KMS-11 (cell line): ENCODE measurements at regions not wholly inside any gene's neighbourhood (a gene's known extent, or its start where the extent isn't known, plus 50 kb on each side); places are given as distances from the start of the nearest gene placed in this dataset.

ENCODE experiments used
- H2AFZ ChIP-seq: fragments of 200-600 bp; sonication (generic); 2 replicates; pipeline ENCODE4 v1.6.1; 2016; ENCODE audit warnings: antibody characterized with exemption, mixed run types, low read depth
- H3K27ac ChIP-seq: fragments of 200-600 bp; sonication (generic); 2 replicates; pipeline ENCODE4 v1.6.1; 2016; ENCODE audit warnings: mild to moderate bottlenecking, mixed run types
- H3K27me3 ChIP-seq: fragments of 200-600 bp; sonication (generic); 2 replicates; pipeline ENCODE4 v1.6.1; 2017; ENCODE audit warnings: mild to moderate bottlenecking, low read depth, mixed run types, moderate library complexity; ENCODE audit not compliant: insufficient read depth
- H3K36me3 ChIP-seq: fragments of 200-600 bp; sonication (generic); 2 replicates; pipeline ENCODE4 v1.6.1; 2017; ENCODE audit warnings: mild to moderate bottlenecking, mixed run types; ENCODE audit not compliant: insufficient read depth
- H3K4me1 ChIP-seq: fragments of 200-600 bp; sonication (generic); 2 replicates; pipeline ENCODE4 v1.6.1; 2016; ENCODE audit warnings: mild to moderate bottlenecking, low read depth, mixed run types; ENCODE audit not compliant: poor library complexity, severe bottlenecking
- H3K4me2 ChIP-seq: fragments of 200-600 bp; sonication (generic); 2 replicates; pipeline ENCODE4 v1.7.0; 2016; ENCODE audit warnings: mild to moderate bottlenecking, mixed run types
- H3K4me3 ChIP-seq: fragments of 200-600 bp; sonication (generic); IDR thresholded peaks from 2 replicates; pipeline ENCODE4 v1.6.1; 2017; ENCODE audit warnings: low read depth, low read length, mixed read lengths; ENCODE audit not compliant: insufficient read depth
- H3K79me2 ChIP-seq: fragments of 200-600 bp; sonication (generic); 2 replicates; pipeline ENCODE4 v1.6.1; 2016; ENCODE audit warnings: low read depth, mixed run types; ENCODE audit not compliant: insufficient read depth
- H3K9ac ChIP-seq: fragments of 200-600 bp; sonication (generic); 2 replicates; pipeline ENCODE4 v1.6.1; 2016; ENCODE audit warnings: mild to moderate bottlenecking, mixed run types
- H4K20me1 ChIP-seq: fragments of 200-600 bp; sonication (generic); 2 replicates; pipeline ENCODE4 v1.6.1; 2016; ENCODE audit warnings: mild to moderate bottlenecking, mixed run types; ENCODE audit not compliant: insufficient read depth
- TF ChIP-seq, protein P1 (sequence below): fragments of 200-600 bp; sonication (generic); conservative IDR thresholded peaks from 2 replicates; pipeline ENCODE4 v1.6.1; 2017; ENCODE audit warnings: low read depth, mild to moderate bottlenecking, antibody characterized with exemption, low read length, moderate library complexity, mixed read lengths

DNA sequence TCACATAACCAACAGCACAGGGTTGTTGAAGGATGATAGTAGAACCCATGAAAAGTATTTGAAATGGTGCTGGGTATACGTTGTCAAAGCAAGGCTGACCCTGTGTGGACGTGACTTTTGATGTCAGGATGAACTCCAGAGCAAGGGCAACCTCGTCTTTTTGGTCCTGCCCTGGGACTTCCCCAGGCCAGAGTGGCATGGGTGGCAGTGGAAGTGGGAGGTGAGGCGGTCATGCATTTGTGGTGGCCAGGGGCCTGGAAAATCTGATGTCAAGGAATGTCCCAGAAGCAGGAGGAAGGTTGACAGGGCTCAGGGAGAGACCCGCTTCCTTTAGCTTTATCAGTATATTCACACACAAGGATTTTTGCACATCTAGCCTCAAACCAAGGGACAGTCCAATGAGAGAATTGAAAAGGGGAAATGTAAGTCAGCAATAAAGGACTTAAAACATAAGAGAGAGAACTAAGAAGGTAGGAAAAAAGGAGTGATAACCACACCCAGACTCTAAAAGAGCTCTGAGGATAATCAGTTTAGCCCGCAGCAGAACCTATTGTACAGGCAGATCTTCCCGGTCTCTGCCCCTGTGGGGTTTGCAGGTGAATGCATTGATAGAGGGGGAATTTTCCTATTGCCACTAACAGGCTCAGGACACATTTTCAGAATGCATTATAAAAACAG is 98.8 kb upstream of the HDGFL1 start:
- H3K79me2 ChIP-seq = no peaks in the 10 kb centered on the region
- H3K9ac ChIP-seq = no peak overlapping the region
- H3K4me1 ChIP-seq = no peaks in the 10 kb centered on the region
- H3K27ac ChIP-seq = no peak overlapping the region
- H3K36me3 ChIP-seq = no peaks in the 10 kb centered on the region
- no peaks in the 10 kb centered on the region for H3K27me3 ChIP-seq
- TF ChIP-seq, protein P1, sequence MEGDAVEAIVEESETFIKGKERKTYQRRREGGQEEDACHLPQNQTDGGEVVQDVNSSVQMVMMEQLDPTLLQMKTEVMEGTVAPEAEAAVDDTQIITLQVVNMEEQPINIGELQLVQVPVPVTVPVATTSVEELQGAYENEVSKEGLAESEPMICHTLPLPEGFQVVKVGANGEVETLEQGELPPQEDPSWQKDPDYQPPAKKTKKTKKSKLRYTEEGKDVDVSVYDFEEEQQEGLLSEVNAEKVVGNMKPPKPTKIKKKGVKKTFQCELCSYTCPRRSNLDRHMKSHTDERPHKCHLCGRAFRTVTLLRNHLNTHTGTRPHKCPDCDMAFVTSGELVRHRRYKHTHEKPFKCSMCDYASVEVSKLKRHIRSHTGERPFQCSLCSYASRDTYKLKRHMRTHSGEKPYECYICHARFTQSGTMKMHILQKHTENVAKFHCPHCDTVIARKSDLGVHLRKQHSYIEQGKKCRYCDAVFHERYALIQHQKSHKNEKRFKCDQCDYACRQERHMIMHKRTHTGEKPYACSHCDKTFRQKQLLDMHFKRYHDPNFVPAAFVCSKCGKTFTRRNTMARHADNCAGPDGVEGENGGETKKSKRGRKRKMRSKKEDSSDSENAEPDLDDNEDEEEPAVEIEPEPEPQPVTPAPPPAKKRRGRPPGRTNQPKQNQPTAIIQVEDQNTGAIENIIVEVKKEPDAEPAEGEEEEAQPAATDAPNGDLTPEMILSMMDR = no peak
- no peak overlapping the region for H2AFZ ChIP-seq
- H3K4me2 ChIP-seq = no peak overlapping the region
- H3K4me3 ChIP-seq = no peak overlapping the region
- no peaks in the 10 kb centered on the region for H4K20me1 ChIP-seq

DNA sequence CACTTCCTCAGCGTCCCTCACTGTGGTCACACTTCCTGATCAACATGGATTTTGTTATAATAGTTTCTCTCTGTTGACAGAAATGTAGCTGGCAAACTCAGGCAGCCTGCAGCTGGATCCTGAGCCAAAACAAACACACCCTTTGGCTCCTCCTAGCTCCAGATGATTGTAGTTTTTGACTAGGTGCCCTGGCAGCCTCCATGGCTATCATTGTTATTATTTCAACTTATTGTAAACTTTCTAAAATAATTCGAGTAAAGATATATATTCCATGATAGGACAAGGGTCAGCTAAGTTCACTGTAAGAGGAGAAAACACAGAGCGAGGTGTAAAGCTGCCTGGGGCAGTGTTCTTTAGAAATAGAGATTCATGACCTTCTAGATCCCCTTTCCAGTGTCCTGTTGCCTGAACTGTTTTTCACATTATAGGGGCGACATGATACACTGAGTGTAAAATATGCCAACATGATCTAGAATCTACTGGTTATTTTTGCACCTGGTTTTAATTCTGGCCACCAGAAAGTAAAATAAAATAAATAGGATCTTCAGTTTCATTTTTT is 98.2 kb upstream of the HDGFL1 start:
- Histone ChIP-seq H3K4me2 (no peak overlapping the region), H3K27ac (no peak overlapping the region), H2AFZ (no peak overlapping the region)

DNA sequence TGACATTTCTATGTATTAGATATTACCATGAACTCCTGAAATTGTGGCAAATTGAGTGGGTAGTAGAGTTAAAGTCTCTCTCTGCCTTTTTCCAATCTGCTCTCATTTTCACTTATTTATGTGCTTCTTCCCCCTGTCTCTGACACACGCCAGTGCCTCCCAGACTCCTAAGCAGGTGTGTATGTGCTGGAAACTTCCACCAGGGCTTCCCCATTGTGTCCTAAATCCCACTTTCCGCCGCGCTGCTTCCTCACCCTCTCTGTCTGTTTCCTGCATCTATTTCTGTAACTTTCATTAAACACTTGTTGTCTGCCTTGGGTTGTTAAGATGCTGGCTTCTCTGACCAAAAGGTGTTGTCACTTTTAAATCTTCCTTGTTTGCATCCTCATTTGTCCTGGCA is 97.6 kb upstream of the HDGFL1 start:
- H3K4me3 ChIP-seq = no peak overlapping the region
- H3K4me2 ChIP-seq = no peak overlapping the region
- no peak overlapping the region for H3K9ac ChIP-seq
- H4K20me1 ChIP-seq = no peaks in the 10 kb centered on the region
- no peaks in the 10 kb centered on the region for H3K79me2 ChIP-seq
- H3K27ac ChIP-seq = no peak overlapping the region
- no peak overlapping the region for H2AFZ ChIP-seq
- TF ChIP-seq, protein P1 = no peak
- no peaks in the 10 kb centered on the region for H3K36me3 ChIP-seq
- no peaks in the 10 kb centered on the region for H3K4me1 ChIP-seq
- H3K27me3 ChIP-seq = no peaks in the 10 kb centered on the region

More for the DNA sequence above, 98.2 kb upstream of the HDGFL1 start:
- TF ChIP-seq, protein P1 = no peak
- Histone ChIP-seq H3K27me3 (no peaks in the 10 kb centered on the region), H3K36me3 (no peaks in the 10 kb centered on the region), H3K9ac (no peak overlapping the region), H3K4me3 (no peak overlapping the region), H4K20me1 (no peaks in the 10 kb centered on the region), H3K4me1 (no peaks in the 10 kb centered on the region), H3K79me2 (no peaks in the 10 kb centered on the region)

DNA sequence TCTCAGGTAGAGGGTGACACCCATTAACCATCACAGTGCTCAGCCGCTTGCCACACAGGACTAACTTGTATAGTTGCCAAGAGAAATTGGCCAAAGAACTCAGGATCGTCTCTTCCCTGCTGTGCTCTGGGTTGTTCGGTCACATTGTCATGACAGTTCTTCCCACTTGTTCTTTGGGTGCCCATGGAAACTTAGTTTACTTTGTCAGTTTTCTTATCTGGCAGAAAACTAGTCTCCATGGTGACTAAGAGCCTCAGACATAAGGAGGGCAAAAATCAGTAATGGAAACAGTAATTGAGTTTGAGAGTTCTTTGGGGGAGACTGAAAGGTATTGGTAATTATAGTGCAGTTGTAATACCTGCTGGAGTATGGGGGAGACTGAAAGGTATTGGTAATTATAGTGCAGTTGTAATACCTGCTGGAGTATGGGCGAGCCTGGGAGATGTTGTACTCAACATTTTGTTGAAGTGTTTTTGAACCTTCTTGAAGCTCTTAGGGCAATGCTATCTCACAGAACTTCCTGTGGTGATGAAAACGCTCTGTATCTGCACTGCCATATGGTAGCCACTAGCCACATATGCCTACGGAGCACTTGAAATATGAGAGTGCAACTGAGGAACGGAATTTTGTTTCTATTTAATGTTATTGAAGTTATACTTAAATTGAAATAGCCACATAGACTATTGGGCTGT is 95.2 kb upstream of the HDGFL1 start:
- no peak overlapping the region for H3K4me2 ChIP-seq
- no peaks in the 10 kb centered on the region for H3K79me2 ChIP-seq
- H3K4me3 ChIP-seq = no peak overlapping the region
- no peaks in the 10 kb centered on the region for H4K20me1 ChIP-seq
- no peaks in the 10 kb centered on the region for H3K36me3 ChIP-seq
- no peak overlapping the region for H2AFZ ChIP-seq
- H3K9ac ChIP-seq = no peak overlapping the region
- TF ChIP-seq, protein P1 = no peak
- H3K4me1 ChIP-seq = no peaks in the 10 kb centered on the region
- no peaks in the 10 kb centered on the region for H3K27me3 ChIP-seq
- no peak overlapping the region for H3K27ac ChIP-seq
